ENCODE measurements at regions not wholly inside any gene's neighbourhood (a gene's known extent, or its start where the extent isn't known, plus 50 kb on each side); places are given as distances from the start of the nearest gene placed in this dataset.

- Histone ChIP-seq H3K36me3 (ENCODE audit: control insufficient read depth, insufficient read depth, low read length) (no peaks in the 10 kb centered on the region), H3K4me2 (ENCODE audit: low read length) (no peak overlapping the region), H3K4me3 (ENCODE audit: low read depth, low read length) (no peak overlapping the region), H3K4me1 (peaks cover 6% of the 10 kb centered on the region), H2AFZ (no peak overlapping the region), H3K79me2 (no peaks in the 10 kb centered on the region), H3K27me3 (ENCODE audit: control insufficient read depth, insufficient read depth, low read length) (no peaks in the 10 kb centered on the region), H3K27ac (no peak overlapping the region), H3K9ac (no peak overlapping the region), H3K9me3 (ENCODE audit: control insufficient read depth, low read length) (no peaks in the 10 kb centered on the region)
- no peak for TF ChIP-seq CTCF (IDR thresholded peaks at IDR 0.05)
Observed at GRCh38 chr2:175619179-175620045, 382.7 kb downstream of the LNPK start.

- no peaks in the 10 kb centered on the region for H3K36me3 ChIP-seq (ENCODE audit: control insufficient read depth, insufficient read depth, low read length)
- no peak overlapping the region for H3K4me3 ChIP-seq (ENCODE audit: low read depth, low read length)
- no peak for TF ChIP-seq CTCF (IDR thresholded peaks at IDR 0.05)
- no peaks in the 10 kb centered on the region for H3K79me2 ChIP-seq
- no peak overlapping the region for H3K4me2 ChIP-seq (ENCODE audit: low read length)
- H3K9me3 ChIP-seq (ENCODE audit: control insufficient read depth, low read length): no peaks in the 10 kb centered on the region
- no peak overlapping the region for H3K9ac ChIP-seq
- H2AFZ ChIP-seq: no peak overlapping the region
- no peaks in the 10 kb centered on the region for H3K4me1 ChIP-seq
- H3K27ac ChIP-seq: no peak overlapping the region
- H3K27me3 ChIP-seq (ENCODE audit: control insufficient read depth, insufficient read depth, low read length): no peaks in the 10 kb centered on the region
Observed at GRCh38 chr2:175612280-175612679, 389.8 kb downstream of the LNPK start.

- Histone ChIP-seq H3K27me3 (ENCODE audit: control insufficient read depth, insufficient read depth, low read length) (no peaks in the 10 kb centered on the region), H3K9me3 (ENCODE audit: control insufficient read depth, low read length) (no peaks in the 10 kb centered on the region), H2AFZ (no peak overlapping the region), H3K27ac (no peak overlapping the region), H3K79me2 (no peaks in the 10 kb centered on the region), H3K4me3 (ENCODE audit: low read depth, low read length) (no peak overlapping the region), H3K36me3 (ENCODE audit: control insufficient read depth, insufficient read depth, low read length) (no peaks in the 10 kb centered on the region), H3K9ac (no peak overlapping the region), H3K4me1 (no peaks in the 10 kb centered on the region), H3K4me2 (ENCODE audit: low read length) (no peak overlapping the region)
- no peak for TF ChIP-seq CTCF (IDR thresholded peaks at IDR 0.05)
Observed at GRCh38 chr2:175606010-175606841, 395.8 kb downstream of the LNPK start.

GRCh38 chr2:175605640-175606009, 396.4 kb downstream of the LNPK start:
- Histone ChIP-seq H3K4me2 (ENCODE audit: low read length) (no peak overlapping the region), H3K27ac (no peak overlapping the region), H3K27me3 (ENCODE audit: control insufficient read depth, insufficient read depth, low read length) (no peaks in the 10 kb centered on the region), H2AFZ (no peak overlapping the region), H3K9me3 (ENCODE audit: control insufficient read depth, low read length) (no peaks in the 10 kb centered on the region), H3K79me2 (no peaks in the 10 kb centered on the region), H3K4me3 (ENCODE audit: low read depth, low read length) (no peak overlapping the region), H3K36me3 (ENCODE audit: control insufficient read depth, insufficient read depth, low read length) (no peaks in the 10 kb centered on the region), H3K9ac (no peak overlapping the region), H3K4me1 (no peaks in the 10 kb centered on the region)
- TF ChIP-seq CTCF (IDR thresholded peaks at IDR 0.05): no peak

All from parathyroid adenoma (tissue), 2 donors.